ENCODE measurements at regions not wholly inside any gene's neighbourhood (a gene's known extent, or its start where the extent isn't known, plus 50 kb on each side); places are given as distances from the start of the nearest gene placed in this dataset.

DNA sequence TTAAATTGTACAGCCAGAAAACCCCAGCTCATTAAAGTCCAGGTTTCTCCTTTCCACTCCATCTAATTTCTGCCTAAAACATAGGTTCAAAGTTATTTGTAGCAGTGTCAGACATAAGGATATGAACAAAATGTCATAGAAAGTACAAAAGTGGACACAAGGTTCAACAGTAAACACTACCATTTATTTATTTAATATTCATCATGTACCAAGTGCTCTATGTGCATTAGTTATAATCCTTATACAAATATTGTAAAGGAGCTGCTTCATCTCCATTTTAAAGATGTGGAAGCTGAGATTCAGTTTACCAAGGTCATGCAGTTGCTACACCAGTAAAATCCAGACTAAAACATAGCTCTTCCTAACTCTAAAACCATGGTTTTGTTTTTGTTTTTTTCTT lies 52.0 kb upstream of the CDK1 start:
- TF ChIP-seq CTCF (IDR thresholded peaks at IDR 0.05; ENCODE audit: low read depth, low read length) (no peak), EZH2phosphoT487 (IDR thresholded peaks at IDR 0.05; ENCODE audit: low read depth) (no peak)
